Skeletal muscle satellite cell (primary cell): ENCODE measurements at regions not wholly inside any gene's neighbourhood (a gene's known extent, or its start where the extent isn't known, plus 50 kb on each side); places are given as distances from the start of the nearest gene placed in this dataset. TPM values are rescaled to one million over a fixed set of nuclear protein-coding genes. Genes with fewer than 3 reads are reported as not detected.

Source experiments
- H3K27me3 ChIP-seq: 2 replicates; pipeline ENCODE4 v1.7.0; 2013; ENCODE audit warnings: low read length; ENCODE audit not compliant: control insufficient read depth, insufficient read depth
- H3K36me3 ChIP-seq: 2 replicates; pipeline ENCODE4 v1.7.0; 2013; ENCODE audit warnings: mild to moderate bottlenecking, control low read depth, low read length; ENCODE audit not compliant: insufficient read depth
- H3K4me1 ChIP-seq: 2 replicates; pipeline ENCODE4 v1.7.0; 2013; ENCODE audit warnings: low read length; ENCODE audit not compliant: control insufficient read depth, insufficient read depth
- H3K4me2 ChIP-seq: 2 replicates; pipeline ENCODE4 v1.7.0; 2013; ENCODE audit warnings: mild to moderate bottlenecking, low read length
- H3K4me3 ChIP-seq: 2 replicates; pipeline ENCODE4 v1.7.0; 2013; ENCODE audit warnings: low read length
- H3K9ac ChIP-seq: 2 replicates; pipeline ENCODE4 v1.7.0; 2013; ENCODE audit warnings: mild to moderate bottlenecking, low read depth, low read length, moderate library complexity
- H3K9me3 ChIP-seq: replicated peaks from 2 replicates; pipeline ENCODE4 v1.7.0; 2013; ENCODE audit warnings: mild to moderate bottlenecking, control low read depth, low read length
- small RNA-seq: library from RNA; depleted of rRNA; stranded (forward); fragments of <200 nt; gene quantifications from one replicate; pipeline ENCODE3, GENCODE V24; 2012

DNA sequence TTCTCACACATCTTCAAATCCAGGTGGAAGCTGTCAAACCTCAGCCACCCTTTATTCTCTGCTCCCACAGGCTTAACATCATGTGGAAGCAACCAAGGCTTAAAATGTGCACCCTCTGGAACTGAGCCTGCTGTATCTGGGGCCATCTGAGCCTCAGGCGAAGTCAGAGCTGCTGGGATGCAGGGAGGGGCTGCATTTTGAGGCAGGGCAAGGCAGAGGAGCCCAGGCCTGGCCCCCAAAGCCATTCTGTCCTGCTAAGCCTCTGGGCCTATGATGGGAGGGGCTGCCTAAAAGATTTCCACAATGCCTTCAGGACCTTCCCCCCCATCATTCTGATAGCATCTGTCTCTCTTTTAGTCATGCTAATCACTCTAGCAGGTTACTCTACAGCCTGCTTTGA, 51.7 kb upstream of the COBL start:
- no peak overlapping the region for H3K4me2 ChIP-seq

DNA sequence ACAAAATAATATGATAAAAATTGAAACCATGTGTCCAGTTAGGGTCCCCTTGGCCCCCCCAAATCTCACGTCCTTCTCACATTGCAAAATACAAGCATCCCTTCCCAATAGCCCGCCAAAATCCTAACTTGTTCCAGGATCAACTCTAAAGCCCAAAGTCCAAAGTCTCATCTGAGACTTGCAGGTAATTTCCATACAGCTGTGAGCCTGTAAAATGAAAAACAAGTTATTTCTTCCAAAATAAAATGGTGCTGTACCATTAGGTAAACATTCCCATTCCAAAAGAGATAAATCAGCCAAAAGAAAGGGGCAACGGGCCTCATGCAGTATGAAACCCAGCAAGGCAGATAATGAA, 51.0 kb upstream of the COBL start:
- no peak overlapping the region for H3K9ac ChIP-seq
- H3K27me3 ChIP-seq, result peaks cover 3% of the 10 kb centered on the region
- H3K4me1 ChIP-seq, result no peaks in the 10 kb centered on the region
- H3K4me3 ChIP-seq, result no peak overlapping the region
- H3K9me3 ChIP-seq, result no peaks in the 10 kb centered on the region
- H3K4me2 ChIP-seq, result no peak overlapping the region
- no peaks in the 10 kb centered on the region for H3K36me3 ChIP-seq

More for the DNA sequence above, 51.7 kb upstream of the COBL start:
- Histone ChIP-seq H3K27me3 (peaks cover 2% of the 10 kb centered on the region), H3K9me3 (no peaks in the 10 kb centered on the region), H3K9ac (no peak overlapping the region), H3K4me3 (no peak overlapping the region), H3K36me3 (no peaks in the 10 kb centered on the region), H3K4me1 (no peaks in the 10 kb centered on the region)

GRCh38 chr7:51366930-51367613, 50.5 kb upstream of the COBL start:
- Histone ChIP-seq H3K27me3 (peaks cover 3% of the 10 kb centered on the region), H3K4me3 (no peak overlapping the region), H3K9me3 (no peaks in the 10 kb centered on the region), H3K36me3 (no peaks in the 10 kb centered on the region), H3K9ac (no peak overlapping the region), H3K4me2 (no peak overlapping the region), H3K4me1 (no peaks in the 10 kb centered on the region)

Small RNAs in the stretch of these regions (small RNA-seq; reads per million reads assigned to genes)
- gene RF00322, result not detected
- not detected for gene RN7SL292P
- gene ROBO2P1, result not detected
